Lower leg skin (tissue), 3 donors: ENCODE measurements at regions not wholly inside any gene's neighbourhood (a gene's known extent, or its start where the extent isn't known, plus 50 kb on each side); places are given as distances from the start of the nearest gene placed in this dataset.

Experiments used
- CTCF ChIP-seq, 3 donors: fragments of 450-650 bp; IDR thresholded peaks; one replicate each; pipeline ENCODE4 v1.5.1; 2016; ENCODE audit warnings: antibody characterized with exemption in 3 of 3, mild to moderate bottlenecking in 3 of 3, moderate library complexity in 2 of 3
- POLR2A ChIP-seq, 2 donors: fragments of 450-650 bp; IDR thresholded peaks; one replicate each; pipeline ENCODE4 v1.6.1; 2016 to 2017; ENCODE audit warnings: antibody characterized with exemption in 2 of 2, mild to moderate bottlenecking in 1 of 2, moderate library complexity in 1 of 2

GRCh38 chr2:144975881-144976280 is 456.0 kb upstream of the ZEB2 start:
- no peak for TF ChIP-seq CTCF (IDR thresholded peaks at IDR 0.05)
- TF ChIP-seq POLR2A (IDR thresholded peaks at IDR 0.05) = no peak
